Fibroblast of lung (primary cell): ENCODE measurements at regions not wholly inside any gene's neighbourhood (a gene's known extent, or its start where the extent isn't known, plus 50 kb on each side); places are given as distances from the start of the nearest gene placed in this dataset.

Source experiments
- DNase-seq, 2 donors: peaks; one replicate each; pipeline versions ENCODE4 v3.0.0 to v3.0.0-alpha.2; 2010; ENCODE audit warnings: low read depth in 2 of 2
- H2AFZ ChIP-seq: 2 replicates; pipeline ENCODE4 v1.5.1; 2012; ENCODE audit warnings: low read length, control low read depth, inconsistent platforms
- H3K27ac ChIP-seq: 2 replicates; pipeline ENCODE4 v1.5.1; 2011; ENCODE audit warnings: low read length, control low read depth; ENCODE audit not compliant: insufficient read depth
- H3K27me3 ChIP-seq: 2 replicates; pipeline ENCODE4 v1.5.1; 2011; ENCODE audit warnings: mild to moderate bottlenecking, low read length; ENCODE audit not compliant: control insufficient read depth, insufficient read depth
- H3K36me3 ChIP-seq: 2 replicates; pipeline ENCODE4 v1.5.1; 2011; ENCODE audit warnings: low read length; ENCODE audit not compliant: control insufficient read depth, insufficient read depth
- H3K4me1 ChIP-seq: 2 replicates; pipeline ENCODE4 v1.5.1; 2011; ENCODE audit warnings: low read length; ENCODE audit not compliant: control insufficient read depth, insufficient read depth; ENCODE audit errors: extremely low read depth
- H3K4me2 ChIP-seq: 2 replicates; pipeline ENCODE4 v1.5.1; 2011; ENCODE audit warnings: low read length, control low read depth; ENCODE audit not compliant: insufficient read depth; ENCODE audit errors: extremely low read depth
- H3K4me3 ChIP-seq, 4 experiments: fragments of 200-600 bp in 1 of 4; sonication (generic) in 1 of 4; replicated peaks in 1 of 4; 2 replicates each; pipeline ENCODE4 v1.5.1; 2011 to 2016; ENCODE audit warnings: low read length in 4 of 4, low read depth in 3 of 4, mild to moderate bottlenecking in 3 of 4, control low read depth in 2 of 4, inconsistent platforms in 1 of 4, mixed read lengths in 1 of 4; ENCODE audit not compliant: insufficient read depth in 1 of 4; ENCODE audit errors: control extremely low read depth in 1 of 4
- H3K79me2 ChIP-seq: 2 replicates; pipeline ENCODE4 v1.5.1; 2012; ENCODE audit warnings: mild to moderate bottlenecking, low read length, inconsistent platforms; ENCODE audit not compliant: control insufficient read depth, insufficient read depth
- H3K9ac ChIP-seq: 2 replicates; pipeline ENCODE4 v1.5.1; 2011; ENCODE audit warnings: mild to moderate bottlenecking, low read length, control low read depth; ENCODE audit not compliant: insufficient read depth
- H3K9me3 ChIP-seq: 2 replicates; pipeline ENCODE4 v1.5.1; 2012; ENCODE audit warnings: low read depth, low read length; ENCODE audit not compliant: control insufficient read depth, insufficient read depth
- H4K20me1 ChIP-seq: 2 replicates; pipeline ENCODE4 v1.5.1; 2011; ENCODE audit warnings: low read length; ENCODE audit not compliant: control insufficient read depth, insufficient read depth; ENCODE audit errors: extremely low read depth
- CTCF ChIP-seq, 2 donors: IDR thresholded peaks in 1 of 2; conservative IDR thresholded peaks in 1 of 2; 1 replicate in 1 of 2; 2 replicates in 1 of 2; pipeline ENCODE4 v1.5.1; 2011 to 2012; ENCODE audit warnings: low read length in 2 of 2, control low read depth in 1 of 2, inconsistent platforms in 1 of 2, low read depth in 1 of 2, mild to moderate bottlenecking in 1 of 2
- EZH2 ChIP-seq: IDR thresholded peaks from 2 replicates; pipeline ENCODE4 v1.5.1; 2012; ENCODE audit warnings: low read length, control low read depth, mild to moderate bottlenecking; ENCODE audit errors: missing control alignments

DNA sequence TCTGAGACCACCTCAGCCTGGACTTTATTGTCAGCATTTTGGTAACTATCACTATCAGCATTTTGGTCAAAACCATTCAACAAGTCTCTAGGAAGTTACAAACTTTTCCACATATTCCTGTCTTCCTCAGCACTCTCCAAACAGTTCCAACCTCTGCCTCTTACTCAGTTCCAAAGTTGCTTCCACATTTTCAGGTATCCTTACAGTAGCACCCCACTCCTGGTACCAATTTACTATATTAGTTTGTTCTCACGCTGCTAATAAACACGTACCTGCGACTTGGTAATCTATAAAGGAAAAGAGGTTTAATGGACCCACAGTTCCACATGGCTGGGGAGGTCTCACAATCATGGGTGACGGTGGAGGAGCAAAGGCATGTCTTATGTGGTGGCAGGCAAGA lies 551.3 kb downstream of the DMRTA1 start:
- no peak for DNase-seq
- H2AFZ ChIP-seq = no peak overlapping the region
- H3K9me3 ChIP-seq = no peaks in the 10 kb centered on the region
- TF ChIP-seq EZH2 = no peak
- TF ChIP-seq CTCF (conservative IDR thresholded peaks at IDR 0.05 in 1 of 2, IDR thresholded peaks at IDR 0.05 in 1 of 2; ENCODE audit: low read depth in 1 of 2, low read length in 2 of 2) = no peak
- H3K27me3 ChIP-seq = no peaks in the 10 kb centered on the region
- no peaks in the 10 kb centered on the region for H3K36me3 ChIP-seq
- H3K4me1 ChIP-seq = no peaks in the 10 kb centered on the region
- no peak overlapping the region for H3K4me3 ChIP-seq
- no peak overlapping the region for H3K9ac ChIP-seq
- H3K27ac ChIP-seq = no peak overlapping the region
- no peak overlapping the region for H3K4me2 ChIP-seq
- no peaks in the 10 kb centered on the region for H4K20me1 ChIP-seq
- no peaks in the 10 kb centered on the region for H3K79me2 ChIP-seq

GRCh38 chr9:23005156-23005555 lies 558.5 kb downstream of the DMRTA1 start:
- Histone ChIP-seq H3K4me3 (no peak overlapping the region), H4K20me1 (no peaks in the 10 kb centered on the region), H3K36me3 (no peaks in the 10 kb centered on the region), H3K9ac (no peak overlapping the region), H3K27ac (no peak overlapping the region), H3K4me2 (no peak overlapping the region), H3K4me1 (no peaks in the 10 kb centered on the region), H3K27me3 (no peaks in the 10 kb centered on the region), H2AFZ (no peak overlapping the region), H3K79me2 (no peaks in the 10 kb centered on the region), H3K9me3 (no peaks in the 10 kb centered on the region)
- DNase-seq = no peak
- TF ChIP-seq EZH2 = no peak
- no peak for TF ChIP-seq CTCF (conservative IDR thresholded peaks at IDR 0.05 in 1 of 2, IDR thresholded peaks at IDR 0.05 in 1 of 2; ENCODE audit: low read depth in 1 of 2, low read length in 2 of 2)

DNA sequence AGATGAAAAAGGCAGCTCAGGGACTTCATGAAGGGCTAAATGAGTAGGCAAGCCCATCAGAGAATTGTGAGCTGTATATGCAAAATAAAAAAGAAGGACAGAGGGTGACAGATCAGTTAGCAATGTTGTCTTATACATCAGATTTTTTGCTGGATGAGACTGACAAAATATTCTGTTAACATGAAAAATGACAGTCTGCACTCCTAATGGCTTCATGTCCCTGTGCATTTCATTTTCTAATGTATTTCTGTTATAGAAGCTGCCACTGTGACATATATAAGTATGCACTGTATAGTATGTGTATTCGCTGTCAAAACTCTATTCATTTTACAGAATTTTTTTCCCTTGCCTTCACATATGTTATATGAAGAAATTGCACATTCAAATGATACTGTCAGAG lies 559.5 kb downstream of the DMRTA1 start:
- H3K4me1 ChIP-seq = no peaks in the 10 kb centered on the region
- no peak overlapping the region for H3K9ac ChIP-seq
- H4K20me1 ChIP-seq = no peaks in the 10 kb centered on the region
- no peak for TF ChIP-seq CTCF (conservative IDR thresholded peaks at IDR 0.05 in 1 of 2, IDR thresholded peaks at IDR 0.05 in 1 of 2; ENCODE audit: low read depth in 1 of 2, low read length in 2 of 2)
- no peak for TF ChIP-seq EZH2
- H3K9me3 ChIP-seq = no peaks in the 10 kb centered on the region
- no peaks in the 10 kb centered on the region for H3K27me3 ChIP-seq
- H3K79me2 ChIP-seq = no peaks in the 10 kb centered on the region
- no peak for DNase-seq
- H3K4me2 ChIP-seq = no peak overlapping the region
- H2AFZ ChIP-seq = no peak overlapping the region
- H3K4me3 ChIP-seq = no peak overlapping the region
- H3K27ac ChIP-seq = no peak overlapping the region
- no peaks in the 10 kb centered on the region for H3K36me3 ChIP-seq
